Naive thymus-derived CD4-positive, alpha-beta T cell (primary cell): ENCODE measurements at regions not wholly inside any gene's neighbourhood (a gene's known extent, or its start where the extent isn't known, plus 50 kb on each side); places are given as distances from the start of the nearest gene placed in this dataset.
"Not testable (repeated sequence)": the region's sequence is repeated elsewhere in the genome, so short reads cannot be mapped to it uniquely, and the experiment has no call there.

Experiments used
- ATAC-seq: fragments of 150-1000 bp; cut with Tn5 transposase; 2 replicates; pipeline ENCODE4 v1.10.0; 2021; ENCODE audit warnings: mild to moderate bottlenecking, moderate library complexity
- CTCF ChIA-PET: fragments of 350-600 bp; sonication (Branson Sonifier 250); formaldehyde crosslinking; loops from one replicate; lab custom pipeline; 2021; ENCODE audit warnings: antibody characterized with exemption; lab: Charles Lee
- POLR2A ChIA-PET: fragments of 350-600 bp; sonication (Branson Sonifier 250); formaldehyde crosslinking; loops from one replicate; lab custom pipeline; 2021; ENCODE audit warnings: antibody characterized with exemption, inconsistent platforms; lab: Charles Lee
- DNase-seq, 9 donors: peaks; one replicate each; pipeline versions ENCODE4 v3.0.0 to v3.0.0-alpha.2; 2020 to 2022; ENCODE audit warnings: mixed read lengths in 1 of 9
- H3K27ac ChIP-seq: one replicate; pipeline ENCODE4 v1.7.0; 2013; ENCODE audit warnings: mild to moderate bottlenecking, low read depth, low read length, moderate library complexity
- H3K27me3 ChIP-seq, 2 donors: one replicate each; pipeline ENCODE4 v1.7.0; 2013; ENCODE audit warnings: low read length in 2 of 2, mild to moderate bottlenecking in 2 of 2, moderate library complexity in 2 of 2; ENCODE audit not compliant: control insufficient read depth in 2 of 2, insufficient read depth in 2 of 2
- H3K36me3 ChIP-seq, 3 experiments: 1 replicate in 2 of 3; 2 replicates in 1 of 3; pipeline ENCODE4 v1.7.0; 2013; ENCODE audit warnings: low read length in 3 of 3, mild to moderate bottlenecking in 3 of 3, moderate library complexity in 1 of 3; ENCODE audit not compliant: insufficient read depth in 3 of 3, control insufficient read depth in 2 of 3
- H3K4me1 ChIP-seq, 2 donors: one replicate each; pipeline ENCODE4 v1.7.0; 2013; ENCODE audit warnings: low read length in 2 of 2, mild to moderate bottlenecking in 2 of 2, moderate library complexity in 1 of 2; ENCODE audit not compliant: control insufficient read depth in 2 of 2, insufficient read depth in 2 of 2
- H3K4me3 ChIP-seq: 2 replicates; pipeline ENCODE4 v1.7.0; 2013; ENCODE audit warnings: mild to moderate bottlenecking, low read length
- H3K9me3 ChIP-seq, 3 experiments: 1 replicate in 2 of 3; 2 replicates in 1 of 3; pipeline ENCODE4 v1.7.0; 2013; ENCODE audit warnings: low read length in 3 of 3; ENCODE audit not compliant: control insufficient read depth in 2 of 3
- H3K27ac Mint-ChIP-seq, 9 donors: one replicate each; pipeline ENCODE4 v1.8.0; 2020 to 2022; ENCODE audit warnings: mixed read lengths in 9 of 9, mild to moderate bottlenecking in 8 of 9, moderate library complexity in 5 of 9, inconsistent platforms in 2 of 9
- H3K27me3 Mint-ChIP-seq, 5 donors: one replicate each; pipeline ENCODE4 v1.8.0; 2021 to 2022; ENCODE audit warnings: mixed read lengths in 5 of 5, mild to moderate bottlenecking in 1 of 5
- H3K36me3 Mint-ChIP-seq, 5 donors: one replicate each; pipeline ENCODE4 v1.8.0; 2020 to 2022; ENCODE audit warnings: mixed read lengths in 5 of 5, mild to moderate bottlenecking in 3 of 5, inconsistent platforms in 1 of 5
- H3K4me1 Mint-ChIP-seq, 7 donors: one replicate each; pipeline ENCODE4 v1.8.0; 2020 to 2022; ENCODE audit warnings: mixed read lengths in 7 of 7, mild to moderate bottlenecking in 3 of 7, inconsistent platforms in 1 of 7
- H3K4me3 Mint-ChIP-seq, 10 donors: one replicate each; pipeline ENCODE4 v1.8.0; 2020 to 2022; ENCODE audit warnings: mild to moderate bottlenecking in 10 of 10, mixed read lengths in 10 of 10, moderate library complexity in 6 of 10, inconsistent platforms in 2 of 10
- H3K9me3 Mint-ChIP-seq, 11 donors: one replicate each; pipeline ENCODE4 v1.8.0; 2020 to 2022; ENCODE audit warnings: mixed read lengths in 11 of 11, mild to moderate bottlenecking in 4 of 11, inconsistent platforms in 1 of 11, moderate library complexity in 1 of 11
- intact Hi-C, 2 donors: fragments of 100-400 bp; cut with micrococcal nuclease; formaldehyde crosslinking; loops; one replicate each; pipeline ENCODE4 v1.15.1; 2023

DNA sequence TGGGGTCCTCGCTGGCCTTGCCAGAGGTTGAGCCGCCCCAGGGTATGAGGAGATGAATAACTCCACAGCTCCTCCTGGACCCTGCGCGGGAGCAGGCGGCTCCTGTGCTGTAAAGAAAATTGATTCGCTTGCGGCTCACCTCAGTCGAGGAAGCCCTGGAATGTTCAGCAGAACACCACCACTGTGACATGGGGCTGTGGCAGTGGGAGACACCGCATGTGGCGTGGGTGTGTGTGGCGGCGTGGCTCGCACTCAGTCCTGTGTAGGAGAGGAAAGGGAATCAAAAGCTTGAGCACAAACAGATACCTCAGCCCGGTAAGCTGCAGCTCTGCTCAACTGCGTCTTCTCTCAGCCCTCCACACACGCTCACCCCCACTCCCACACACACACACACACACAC is 295.9 kb upstream of the ADGRL2 start:
- H3K36me3 Mint-ChIP-seq, intact Hi-C loops, H3K27ac ChIP-seq, H3K4me1 ChIP-seq, H3K4me3 Mint-ChIP-seq, ATAC-seq, H3K4me1 Mint-ChIP-seq, H3K27ac Mint-ChIP-seq, H3K27me3 ChIP-seq, POLR2A ChIA-PET, H3K36me3 ChIP-seq, H3K9me3 Mint-ChIP-seq, CTCF ChIA-PET, DNase-seq, H3K9me3 ChIP-seq, H3K4me3 ChIP-seq, H3K27me3 Mint-ChIP-seq: not testable (repeated sequence)

DNA sequence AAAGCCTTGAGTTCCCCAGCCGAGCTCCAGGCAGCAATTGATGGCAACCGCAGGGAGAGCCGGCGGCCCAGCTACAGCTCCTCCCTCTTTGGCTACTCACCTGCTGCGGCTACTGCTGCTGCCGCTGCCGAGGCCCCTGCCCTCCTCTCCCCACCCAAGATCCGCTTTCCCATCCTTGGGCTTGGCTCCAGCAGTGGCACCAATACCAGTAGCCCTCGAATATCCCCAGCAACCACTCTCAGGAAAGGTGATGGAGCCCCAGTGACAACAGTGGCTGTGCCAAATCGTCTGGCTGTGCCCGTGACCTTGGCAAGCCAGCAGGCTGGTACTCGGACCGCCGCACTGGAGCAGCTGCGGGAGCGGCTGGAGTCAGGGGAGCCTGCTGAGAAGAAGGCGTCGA is 298.0 kb upstream of the ADGRL2 start:
- H3K27ac ChIP-seq, H3K9me3 ChIP-seq, CTCF ChIA-PET, H3K4me3 Mint-ChIP-seq, POLR2A ChIA-PET, H3K4me1 Mint-ChIP-seq, DNase-seq, H3K4me1 ChIP-seq, H3K36me3 ChIP-seq, H3K27ac Mint-ChIP-seq, H3K27me3 Mint-ChIP-seq, intact Hi-C loops, ATAC-seq, H3K27me3 ChIP-seq, H3K36me3 Mint-ChIP-seq, H3K9me3 Mint-ChIP-seq, H3K4me3 ChIP-seq: not testable (repeated sequence)

DNA sequence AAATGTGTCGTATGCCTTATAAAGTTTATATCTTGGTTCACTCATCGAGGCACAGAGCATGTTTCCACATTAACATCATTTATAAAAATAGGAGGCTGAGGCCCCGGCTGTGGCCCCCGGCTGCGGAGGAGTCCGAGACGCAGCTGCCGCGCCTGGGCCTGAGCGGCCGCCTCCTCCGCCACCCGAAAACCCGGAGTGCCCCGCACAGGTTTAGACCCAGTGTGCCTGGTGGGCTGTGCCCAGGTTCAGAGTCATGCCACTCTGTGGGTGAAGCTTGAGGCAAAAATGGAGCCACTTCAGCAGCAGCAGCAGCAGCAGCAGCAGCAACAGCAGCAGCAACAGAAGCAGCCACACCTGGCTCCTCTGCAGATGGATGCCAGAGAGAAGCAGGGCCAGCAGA is 299.2 kb upstream of the ADGRL2 start:
- H3K36me3 ChIP-seq, H3K27ac ChIP-seq, H3K4me3 Mint-ChIP-seq, H3K4me3 ChIP-seq, H3K27me3 ChIP-seq, POLR2A ChIA-PET, H3K36me3 Mint-ChIP-seq, H3K4me1 Mint-ChIP-seq, DNase-seq, CTCF ChIA-PET, H3K9me3 Mint-ChIP-seq, H3K4me1 ChIP-seq, H3K27me3 Mint-ChIP-seq, intact Hi-C loops, ATAC-seq, H3K27ac Mint-ChIP-seq, H3K9me3 ChIP-seq: not testable (repeated sequence)

DNA sequence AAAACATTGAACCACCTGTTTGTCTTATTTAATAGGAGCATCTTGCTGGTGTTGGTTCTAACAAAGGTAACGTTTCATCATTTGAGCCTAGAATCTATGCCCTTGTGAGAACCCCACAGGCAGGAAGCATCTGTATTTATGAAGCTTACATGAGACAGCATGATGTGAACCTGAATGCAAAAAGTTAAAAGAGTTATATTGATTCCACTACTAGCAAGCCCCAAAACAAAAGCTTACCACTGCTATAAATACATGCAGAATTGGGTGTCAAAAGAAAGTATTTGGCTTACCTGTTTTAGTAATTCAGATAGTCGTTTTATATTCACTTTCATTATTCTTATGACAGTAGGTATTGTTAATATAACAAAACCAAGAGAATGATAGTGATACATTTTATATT is 301.2 kb upstream of the ADGRL2 start:
- no peaks in the 10 kb centered on the region for H3K36me3 Mint-ChIP-seq
- no peaks in the 10 kb centered on the region for H3K27me3 ChIP-seq
- ChIA-PET POLR2A (no interaction called here), CTCF (no interaction called here)
- intact Hi-C loops = no loop called here
- peaks cover 0 to 10% (median 0%) of the 10 kb centered on the region in 11 donors for H3K9me3 Mint-ChIP-seq
- DNase-seq (no peak), ATAC-seq (no peak)
- H3K4me1 ChIP-seq = no peaks in the 10 kb centered on the region
- no peak overlapping the region for H3K4me3 Mint-ChIP-seq
- no peaks in the 10 kb centered on the region for H3K4me1 Mint-ChIP-seq
- H3K4me3 ChIP-seq = no peak overlapping the region
- H3K9me3 ChIP-seq = no peaks in the 10 kb centered on the region
- no peaks in the 10 kb centered on the region for H3K27me3 Mint-ChIP-seq
- H3K36me3 ChIP-seq = no peaks in the 10 kb centered on the region
- H3K27ac ChIP-seq = no peak overlapping the region
- no peak overlapping the region for H3K27ac Mint-ChIP-seq

DNA sequence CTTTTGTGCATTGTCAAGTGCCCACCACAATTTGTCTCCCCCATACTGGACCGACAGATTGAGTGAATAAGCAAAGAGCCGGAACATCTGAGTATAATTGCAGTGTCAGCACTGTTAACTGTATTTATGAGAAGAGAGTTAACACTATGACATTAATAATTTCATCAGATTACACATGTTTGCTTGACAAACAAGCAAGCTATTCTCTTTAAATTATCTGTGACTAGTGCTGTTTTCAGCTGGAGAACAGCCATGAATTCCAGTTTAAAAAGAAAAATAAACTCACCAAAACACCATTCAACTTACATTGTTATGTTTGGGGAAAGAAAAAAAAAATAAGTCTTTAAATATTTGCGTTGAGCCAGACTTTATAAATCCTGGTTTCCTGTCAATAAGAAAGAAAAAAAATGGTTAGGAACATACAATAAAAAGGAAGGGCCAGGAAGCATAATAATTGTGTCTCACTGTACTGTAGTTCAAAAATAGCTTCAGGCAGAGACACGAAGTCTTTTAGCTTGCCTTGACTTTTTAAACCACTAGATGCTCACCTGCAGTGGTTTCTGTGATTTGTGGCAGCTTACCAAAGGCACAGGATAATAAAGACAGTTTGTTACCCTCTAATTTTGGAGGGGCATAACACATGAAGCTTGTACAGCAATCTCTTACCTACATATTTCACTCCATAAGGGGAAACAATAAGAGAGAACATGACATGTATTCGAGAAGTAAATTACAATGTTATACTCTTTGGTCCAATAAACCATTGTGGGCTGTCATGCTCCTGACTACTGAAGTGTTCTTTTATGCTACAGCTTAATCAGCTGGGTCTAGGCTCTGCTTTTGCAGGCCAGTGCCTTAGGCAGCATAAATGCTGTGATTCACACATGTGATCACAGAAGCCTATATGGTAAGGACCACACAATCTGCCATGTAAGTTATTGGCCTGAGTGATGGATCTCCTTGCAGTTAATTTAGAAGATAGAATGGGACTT is 302.0 kb upstream of the ADGRL2 start:
- Mint-ChIP-seq H3K4me1 (no peaks in the 10 kb centered on the region), H3K9me3 (peaks cover 0 to 10% (median 0%) of the 10 kb centered on the region in 11 donors), H3K27ac (no peak overlapping the region), H3K4me3 (no peak overlapping the region), H3K27me3 (no peaks in the 10 kb centered on the region), H3K36me3 (no peaks in the 10 kb centered on the region)
- H3K27ac ChIP-seq = no peak overlapping the region
- no peak overlapping the region for H3K4me3 ChIP-seq
- ChIA-PET CTCF (no interaction called here), POLR2A (no interaction called here)
- H3K9me3 ChIP-seq = no peaks in the 10 kb centered on the region
- intact Hi-C loops = no loop called here
- no peaks in the 10 kb centered on the region for H3K36me3 ChIP-seq
- H3K4me1 ChIP-seq = no peaks in the 10 kb centered on the region
- no peaks in the 10 kb centered on the region for H3K27me3 ChIP-seq
- ATAC-seq (no peak), DNase-seq (no peak)

DNA sequence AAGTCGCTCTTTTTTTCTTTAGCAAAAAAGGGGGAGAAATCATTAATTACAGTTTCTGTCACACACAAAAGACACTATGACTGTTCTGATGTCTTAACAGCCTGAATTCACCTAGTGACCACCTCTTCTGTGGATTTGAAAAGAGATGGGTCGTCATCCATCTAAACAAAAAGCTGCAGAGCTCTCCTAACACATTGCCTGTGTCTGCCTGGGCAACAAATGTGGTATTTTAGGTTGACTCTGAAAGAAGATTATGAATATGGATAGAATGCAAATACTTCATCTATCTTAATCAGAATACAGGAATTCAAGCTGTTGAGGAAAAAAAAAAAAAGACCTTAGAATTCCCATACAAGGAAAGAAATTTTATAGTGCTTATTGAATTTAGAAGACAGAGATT is 304.4 kb upstream of the ADGRL2 start:
- Mint-ChIP-seq H3K27me3 (no peaks in the 10 kb centered on the region), H3K4me3 (no peak overlapping the region), H3K4me1 (no peaks in the 10 kb centered on the region), H3K9me3 (peaks cover 0 to 10% (median 0%) of the 10 kb centered on the region in 11 donors), H3K36me3 (no peaks in the 10 kb centered on the region), H3K27ac (no peak overlapping the region)
- Histone ChIP-seq H3K4me3 (no peak overlapping the region), H3K36me3 (no peaks in the 10 kb centered on the region), H3K9me3 (no peaks in the 10 kb centered on the region), H3K27me3 (no peaks in the 10 kb centered on the region), H3K4me1 (no peaks in the 10 kb centered on the region), H3K27ac (no peak overlapping the region)
- POLR2A ChIA-PET = no interaction called here
- intact Hi-C loops = no loop called here
- DNase-seq (no peak), ATAC-seq (no peak)
- CTCF ChIA-PET = no interaction called here
